HG03097 (cell line): ENCODE measurements at regions not wholly inside any gene's neighbourhood (a gene's known extent, or its start where the extent isn't known, plus 50 kb on each side); places are given as distances from the start of the nearest gene placed in this dataset.
"Not testable (repeated sequence)": the region's sequence is repeated elsewhere in the genome, so short reads cannot be mapped to it uniquely, and the experiment has no call there.

Source experiments
- ATAC-seq: cut with Tn5 transposase; IDR thresholded peaks from one replicate; pipeline ENCODE4 v1.9.1; 2021; ENCODE audit not compliant: unreplicated experiment, low FRiP score

DNA sequence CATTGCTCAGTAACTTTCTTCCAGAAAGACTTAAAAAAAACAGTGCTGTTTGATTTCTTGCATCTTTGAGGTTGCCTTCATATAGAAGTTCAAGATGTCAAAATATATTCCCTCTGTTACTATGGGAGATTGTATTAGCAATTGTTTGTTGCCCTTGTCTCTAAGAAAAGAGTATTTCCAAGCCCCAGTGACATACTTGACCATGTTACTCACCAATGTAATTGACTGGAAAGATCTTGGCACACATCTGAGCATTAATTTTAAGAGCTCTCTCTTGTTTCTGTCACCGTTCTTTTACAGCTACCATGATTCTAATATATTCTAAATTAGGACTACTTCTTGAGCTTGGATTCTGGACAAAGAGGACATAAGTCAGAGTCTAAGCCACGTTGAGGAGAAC lies 902.7 kb upstream of the EPHA5 start:
- ATAC-seq = no peak

DNA sequence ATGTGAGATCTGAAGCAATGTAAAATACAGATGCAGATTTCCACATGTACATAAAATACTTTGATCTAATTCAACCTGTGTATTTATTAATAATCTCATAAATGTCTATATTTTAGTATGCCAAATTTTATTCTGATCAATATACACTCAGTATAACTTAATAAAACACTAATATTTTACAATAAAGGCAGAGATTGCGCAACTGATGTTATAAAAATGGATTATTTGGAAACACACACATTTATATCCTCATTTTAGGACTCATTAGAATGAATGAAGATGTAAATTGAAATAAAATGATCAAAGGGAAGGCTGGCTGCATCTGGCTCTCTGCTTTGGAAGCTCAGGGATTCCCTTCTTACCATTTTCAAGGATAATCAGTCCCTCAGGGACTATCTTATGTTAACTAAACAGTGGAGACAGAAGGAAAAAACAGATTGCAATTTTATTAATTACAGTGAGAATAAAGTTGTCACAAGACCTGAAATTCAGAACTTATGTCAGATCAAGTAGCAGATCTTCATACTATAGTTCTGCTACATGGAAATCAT lies 900.9 kb upstream of the EPHA5 start:
- no peak for ATAC-seq

DNA sequence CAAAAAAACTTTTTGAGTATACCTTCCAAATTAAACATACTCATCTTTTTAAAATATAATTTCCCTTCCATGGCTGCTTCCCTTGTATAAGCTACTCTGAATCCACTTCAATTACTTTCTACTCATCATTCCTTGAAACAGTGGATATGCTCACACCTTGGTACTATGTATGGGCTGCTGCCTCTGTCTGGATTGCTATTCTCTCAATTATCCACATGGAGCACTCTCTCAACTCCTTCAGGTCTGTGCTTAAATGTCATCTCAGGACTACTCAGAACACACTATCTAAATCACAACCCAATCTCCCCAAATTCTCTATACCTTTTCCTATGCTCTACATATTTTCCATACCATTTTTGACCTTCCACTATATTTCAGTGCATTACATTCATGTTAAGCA lies 898.9 kb upstream of the EPHA5 start:
- ATAC-seq = no peak

DNA sequence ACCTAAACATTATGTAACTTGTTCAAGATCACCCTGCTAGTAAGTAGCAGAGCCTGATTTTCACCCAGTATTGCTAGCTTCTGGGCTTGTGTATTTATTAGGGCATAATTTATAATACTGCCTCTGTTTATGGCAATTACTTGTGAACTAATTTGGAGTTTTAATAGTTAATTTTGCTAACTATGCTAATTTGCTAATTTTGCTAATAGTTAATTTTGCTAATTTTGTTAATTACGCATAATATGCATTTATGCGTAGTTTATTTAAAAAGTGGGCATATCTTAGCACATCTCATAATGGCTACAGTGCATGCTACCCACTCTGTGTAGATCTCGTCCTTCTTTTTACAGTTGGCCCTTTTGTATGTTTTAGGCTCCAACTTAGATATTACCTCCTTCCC lies 898.1 kb upstream of the EPHA5 start:
- ATAC-seq = no peak

DNA sequence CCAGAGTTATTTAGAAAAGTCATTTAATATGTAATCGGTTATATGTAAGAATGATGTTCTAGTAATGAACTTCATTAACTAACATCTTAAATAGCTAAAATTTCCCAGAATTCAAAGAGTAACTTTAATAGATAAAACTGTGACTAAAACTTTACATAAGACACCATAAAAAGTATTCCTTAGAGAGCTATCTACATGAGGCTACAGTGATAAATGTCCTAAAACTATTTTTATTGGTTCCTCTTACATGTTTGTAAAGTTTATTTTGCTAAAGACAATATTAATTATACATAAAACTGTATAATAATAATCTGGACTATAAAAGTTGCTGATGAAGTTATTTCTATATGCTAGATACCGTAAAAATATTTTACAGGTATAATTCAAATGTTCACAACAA lies 897.7 kb upstream of the EPHA5 start:
- ATAC-seq = no peak

DNA sequence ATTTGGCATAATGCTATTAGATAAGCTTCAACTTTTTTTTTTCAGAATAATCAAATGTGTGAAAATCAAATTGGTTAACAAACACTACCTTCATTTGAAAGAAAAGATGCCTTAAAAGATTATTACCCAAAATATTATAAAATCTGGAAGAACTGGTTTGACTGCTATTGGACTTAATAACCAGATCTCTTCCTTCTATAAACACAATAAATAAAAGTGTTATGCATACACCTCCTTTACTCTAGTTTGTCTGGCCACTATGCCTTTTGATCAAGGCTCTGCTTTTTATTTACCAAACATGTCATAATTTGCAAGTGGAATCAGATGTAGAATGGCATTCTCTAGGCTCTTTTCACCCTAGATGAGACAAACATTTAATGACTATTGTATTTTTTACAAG lies 897.3 kb upstream of the EPHA5 start:
- no peak for ATAC-seq

DNA sequence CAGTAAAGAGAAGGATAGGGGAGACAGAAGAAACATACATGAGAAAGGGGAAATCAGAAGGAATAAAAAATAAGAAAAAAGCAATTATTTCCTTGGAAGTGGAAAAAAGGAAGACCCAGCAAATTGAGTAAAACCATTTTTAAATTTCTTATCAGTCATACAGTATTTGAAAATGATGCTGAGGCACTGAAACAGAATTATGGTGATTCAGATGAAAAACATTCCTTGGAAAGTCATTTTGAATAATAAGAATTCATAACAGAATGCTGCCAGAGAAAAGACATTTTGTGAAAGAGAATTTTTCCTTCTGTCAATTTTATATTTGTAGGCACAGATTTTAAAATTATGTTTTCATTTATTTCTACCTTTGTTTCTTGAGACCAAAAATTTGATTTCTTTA lies 895.5 kb upstream of the EPHA5 start:
- ATAC-seq = no peak

DNA sequence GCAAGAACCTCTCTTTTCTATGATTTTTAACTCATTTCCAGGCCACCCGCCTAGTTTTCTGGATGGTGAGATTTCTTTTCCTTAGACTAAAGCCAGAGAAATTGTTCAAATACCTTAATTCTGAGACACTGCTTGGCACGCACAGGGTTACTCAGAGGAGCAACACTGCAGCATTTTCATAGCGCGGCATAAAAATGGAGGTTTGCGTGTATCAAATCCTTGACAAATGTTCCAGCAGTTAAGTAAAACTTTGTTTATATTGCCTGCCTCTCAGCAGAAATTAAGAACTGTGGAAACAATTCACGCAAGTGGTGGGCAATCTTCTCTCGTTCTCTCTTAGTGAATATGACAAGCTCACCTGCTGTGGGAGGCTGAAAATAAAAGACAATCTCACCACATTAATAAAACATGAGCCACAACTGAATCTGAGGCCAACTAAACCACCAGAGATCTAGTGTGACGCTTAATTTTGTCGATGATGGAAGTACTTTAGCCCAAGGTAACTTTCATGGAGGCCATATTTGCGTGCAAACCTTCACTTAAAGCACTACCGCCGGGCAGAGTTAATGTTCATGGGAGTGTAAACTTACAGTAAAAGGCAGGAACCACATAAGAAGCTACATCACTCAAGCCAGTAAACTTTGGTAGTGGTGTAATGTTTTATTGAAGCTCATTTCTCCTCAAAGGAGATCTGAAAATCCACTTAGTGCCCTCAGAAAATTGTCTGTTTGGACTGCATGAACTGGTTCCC lies 894.8 kb upstream of the EPHA5 start:
- ATAC-seq = no peak

DNA sequence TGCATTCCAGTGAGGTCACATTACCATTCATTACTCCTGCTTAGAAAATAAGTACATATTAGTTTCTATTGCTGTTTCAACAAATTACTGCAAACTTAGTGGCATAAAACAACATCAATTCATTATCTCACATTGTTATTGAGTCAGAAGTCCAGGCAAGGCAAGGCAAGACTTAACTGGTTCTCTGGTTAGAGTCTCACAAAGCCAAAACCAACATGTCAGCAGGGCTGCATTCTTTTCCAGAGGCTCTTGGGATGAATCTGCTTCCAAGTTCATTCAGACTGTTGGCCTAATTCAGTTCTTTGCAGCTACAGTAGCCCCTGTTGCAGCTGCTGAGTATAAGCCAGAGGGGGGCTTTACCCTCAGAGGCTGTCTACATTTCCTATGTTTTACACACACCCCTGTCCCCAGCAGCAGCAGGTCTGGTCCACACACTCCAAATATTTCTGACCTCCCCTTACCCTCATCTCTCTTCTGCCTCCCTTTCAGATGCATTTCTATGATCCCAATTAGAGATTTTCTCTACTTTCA lies 892.1 kb upstream of the EPHA5 start:
- no peak for ATAC-seq

DNA sequence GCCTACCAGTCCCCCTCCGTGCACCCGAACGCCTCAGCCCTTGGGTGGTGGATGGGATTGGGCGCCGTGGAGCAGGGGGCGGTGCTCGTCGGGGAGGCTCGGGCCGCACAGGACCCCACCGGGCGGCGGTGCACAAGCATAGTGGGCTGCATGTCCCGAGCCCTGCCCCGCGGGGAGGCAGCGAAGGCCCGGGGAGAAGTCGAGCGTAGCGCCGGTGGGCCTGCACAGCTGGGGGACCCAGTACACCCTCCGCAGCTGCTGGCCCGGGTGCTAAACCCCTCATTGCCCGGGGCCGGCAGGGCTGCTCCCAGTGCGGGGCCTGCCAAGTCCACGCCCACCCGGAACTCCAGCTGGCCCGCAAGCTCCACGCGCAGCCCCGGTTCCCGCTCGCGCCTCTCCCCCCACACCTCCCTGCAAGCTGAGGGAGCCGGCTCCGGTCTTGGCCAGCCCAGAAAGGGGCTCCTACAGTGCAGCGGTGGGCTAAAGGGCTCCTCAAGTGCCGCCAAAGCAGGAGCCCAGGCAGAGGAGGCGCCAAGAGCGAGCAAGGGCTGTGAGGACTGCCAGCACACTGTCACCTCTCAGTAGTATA lies 891.3 kb upstream of the EPHA5 start:
- not testable (repeated sequence) for ATAC-seq

DNA sequence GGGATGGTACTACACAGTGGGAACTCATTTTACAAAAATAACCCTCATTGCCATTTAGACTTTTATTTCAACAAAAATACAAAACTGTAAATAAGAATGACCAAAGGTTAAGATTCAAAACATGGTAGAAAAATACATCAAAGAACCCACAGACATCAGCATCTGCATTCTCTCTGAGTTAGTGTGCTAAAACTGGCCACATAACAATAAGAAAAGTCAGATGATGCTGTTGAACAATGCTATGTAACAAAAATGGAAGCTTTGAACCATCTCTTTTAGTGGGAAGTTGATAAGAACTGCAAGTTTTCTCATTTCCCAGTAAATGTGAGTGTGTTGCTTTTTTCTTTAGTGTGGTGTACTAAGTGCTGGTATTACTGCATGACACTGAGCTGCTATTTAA lies 888.4 kb upstream of the EPHA5 start:
- ATAC-seq = no peak

DNA sequence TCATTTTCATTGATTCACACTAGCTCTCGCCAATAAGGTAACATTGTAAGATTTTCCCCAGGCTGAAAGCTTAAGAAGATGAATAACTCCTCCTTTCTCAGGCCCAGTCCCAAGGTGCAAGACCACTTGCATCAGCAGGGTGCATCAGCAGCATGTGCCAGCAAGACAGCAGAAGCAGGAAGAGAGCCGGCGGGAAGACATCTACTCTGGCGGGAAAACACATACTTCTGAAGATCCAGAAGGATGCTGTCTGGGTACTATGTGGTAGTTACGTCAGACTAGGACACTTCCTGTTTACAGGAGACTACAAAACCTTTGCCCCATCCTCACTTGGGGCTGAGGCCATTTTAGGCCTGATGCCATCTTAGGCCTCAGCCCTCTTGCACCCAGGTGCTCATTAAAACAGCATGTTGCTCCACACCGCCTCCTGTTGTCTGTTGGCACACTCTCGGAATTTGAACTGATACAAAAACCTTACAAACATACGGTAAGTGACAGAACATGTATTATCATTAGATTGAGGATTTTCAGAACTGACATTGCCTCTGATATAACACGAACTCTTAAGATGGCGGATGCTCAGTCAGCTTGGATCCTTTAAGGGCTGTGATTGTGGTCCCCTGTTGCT lies 886.5 kb upstream of the EPHA5 start:
- ATAC-seq = no peak

DNA sequence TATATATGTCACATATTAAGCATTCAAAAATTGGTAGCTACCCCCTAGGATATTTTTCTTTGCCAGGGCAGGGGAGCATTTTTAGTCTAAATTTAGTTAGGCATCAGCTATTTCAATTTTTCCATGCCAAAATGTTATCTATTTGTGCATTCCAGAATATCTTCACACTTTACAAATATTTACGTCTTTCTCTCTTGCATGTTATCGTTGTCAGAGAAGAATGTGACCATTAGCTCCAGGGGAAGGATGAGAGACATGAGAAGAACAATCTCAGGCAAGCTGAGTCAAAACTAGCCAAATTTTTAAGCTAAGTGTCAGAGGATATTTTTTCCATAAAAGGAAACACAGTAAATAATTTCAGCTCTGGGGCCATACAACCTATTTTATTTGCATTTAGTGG lies 885.0 kb upstream of the EPHA5 start:
- no peak for ATAC-seq

DNA sequence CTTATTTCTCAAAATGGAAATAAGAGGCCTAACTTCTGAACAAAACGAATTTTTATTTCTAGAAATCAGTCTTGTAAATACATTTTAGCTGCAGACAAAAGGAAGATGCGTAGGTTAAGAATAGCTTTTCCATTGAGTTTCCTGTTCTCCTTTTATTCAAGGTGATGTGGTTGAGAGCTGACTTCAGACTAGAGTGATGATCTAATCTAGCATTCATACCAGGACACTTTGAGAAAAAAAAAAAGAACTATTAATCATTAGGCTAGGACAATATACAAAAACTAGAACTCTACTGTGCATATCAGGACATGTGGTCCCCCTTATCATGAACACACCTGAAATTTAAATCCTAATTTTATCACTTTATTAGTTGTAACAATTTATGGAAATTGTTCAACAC lies 884.5 kb upstream of the EPHA5 start:
- no peak for ATAC-seq

DNA sequence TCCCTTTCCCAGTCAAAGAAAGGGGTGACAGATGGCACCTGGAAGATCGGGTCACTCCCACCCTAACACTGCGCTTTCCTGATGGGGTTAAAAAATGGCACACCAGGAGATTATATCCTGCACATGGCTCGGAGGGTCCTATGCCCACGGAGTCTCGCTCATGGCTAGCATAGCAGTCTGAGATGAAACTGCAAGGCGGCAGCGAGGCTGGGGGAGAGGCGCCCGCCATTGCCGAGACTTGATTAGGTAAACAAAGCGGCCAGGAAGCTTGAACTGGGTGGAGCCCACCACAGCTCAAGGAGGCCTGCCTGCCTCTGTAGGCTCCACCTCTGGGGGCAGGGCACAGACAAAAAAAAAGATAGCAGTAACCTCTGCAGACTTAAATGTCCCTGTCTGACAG lies 875.0 kb upstream of the EPHA5 start:
- not testable (repeated sequence) for ATAC-seq

DNA sequence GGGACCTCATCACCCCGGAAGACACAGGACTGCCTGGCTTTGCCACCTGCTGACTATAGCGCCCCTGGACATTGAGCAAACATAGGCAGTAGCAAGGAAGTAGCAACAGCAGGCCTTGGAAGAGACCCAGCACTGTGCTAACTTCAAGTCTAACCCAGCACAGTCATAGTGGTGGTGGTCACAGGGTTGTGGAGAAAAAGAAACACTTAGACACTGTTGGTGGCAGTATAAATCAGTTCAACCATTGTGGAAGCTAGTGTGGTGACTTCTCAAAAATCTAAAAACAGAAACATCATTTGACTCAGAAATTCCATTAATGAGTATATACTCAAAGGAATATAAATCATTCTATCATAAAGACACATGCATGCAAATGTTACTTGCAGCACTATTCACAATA lies 874.0 kb upstream of the EPHA5 start:
- ATAC-seq = no peak

DNA sequence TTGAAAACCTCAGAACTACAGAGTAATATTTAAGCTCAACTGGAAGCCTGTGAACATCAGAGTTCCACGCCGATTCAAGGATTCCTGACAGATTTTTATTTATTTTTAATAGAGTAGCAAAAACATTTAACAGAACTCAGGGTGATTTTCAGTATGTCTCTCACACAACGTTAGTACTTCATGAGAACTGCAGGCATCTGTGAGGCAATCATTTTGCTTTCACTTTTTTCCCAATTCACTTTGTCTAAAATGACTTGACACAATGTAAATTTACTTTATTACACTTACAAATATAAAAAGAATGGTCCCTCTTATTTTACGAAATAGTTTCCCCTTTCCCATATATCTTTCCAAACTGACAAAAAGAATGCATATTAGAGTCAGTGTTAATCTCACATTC lies 869.5 kb upstream of the EPHA5 start:
- ATAC-seq = no peak

DNA sequence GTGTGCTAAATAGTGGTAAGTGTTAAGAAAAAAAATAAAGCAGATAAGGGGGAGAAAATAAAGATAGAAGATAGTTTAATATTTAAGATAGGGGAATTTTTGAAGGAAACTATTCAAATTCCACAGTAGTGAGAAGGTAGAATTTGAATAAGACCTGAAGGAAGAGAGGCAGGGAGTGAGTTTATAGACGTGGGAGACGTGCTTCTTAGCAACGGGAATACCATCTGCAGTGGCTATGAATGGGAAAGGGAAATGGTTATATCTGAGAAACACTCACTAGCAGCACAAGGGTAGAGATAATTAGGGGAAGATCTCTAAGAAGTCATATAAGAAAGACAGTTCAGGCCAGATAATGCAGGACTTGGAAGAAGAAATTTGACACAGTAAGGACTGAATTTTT lies 854.5 kb upstream of the EPHA5 start:
- no peak for ATAC-seq

DNA sequence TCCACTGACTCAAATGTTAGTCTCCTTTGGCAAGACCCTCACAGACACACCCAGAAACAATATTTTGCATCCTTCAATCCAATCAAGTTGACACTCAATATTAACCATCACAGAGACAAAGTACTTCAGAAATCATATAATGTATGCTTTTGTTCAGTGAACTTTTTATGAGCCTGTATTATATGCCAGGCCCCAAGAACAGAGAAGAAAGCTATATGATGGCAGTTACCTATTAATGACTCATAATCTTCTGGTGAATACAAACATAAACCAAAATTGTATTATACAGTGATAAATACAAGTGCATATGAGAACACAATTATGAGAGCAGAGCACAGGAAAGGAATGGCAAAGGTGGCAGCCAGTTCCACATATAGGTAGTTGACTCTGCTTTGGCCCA lies 852.0 kb upstream of the EPHA5 start:
- no peak for ATAC-seq

DNA sequence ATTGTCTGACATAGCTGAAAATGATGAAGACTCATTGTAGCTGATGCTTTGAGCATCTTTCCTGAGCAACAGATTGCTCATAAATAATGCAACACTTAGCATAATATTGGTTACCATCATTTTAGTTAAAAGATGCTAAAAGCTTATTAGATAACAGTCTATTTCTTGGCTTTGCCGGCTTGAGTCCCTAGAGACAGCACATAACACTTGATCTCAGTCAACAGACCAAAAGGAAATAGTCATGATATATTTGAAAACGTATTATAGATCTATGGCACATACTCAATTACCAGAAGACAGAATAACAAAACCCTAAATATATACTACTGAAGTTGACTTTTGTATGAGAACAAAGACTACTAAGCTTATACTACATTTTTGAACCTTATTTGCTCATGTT lies 846.7 kb upstream of the EPHA5 start:
- ATAC-seq = no peak

DNA sequence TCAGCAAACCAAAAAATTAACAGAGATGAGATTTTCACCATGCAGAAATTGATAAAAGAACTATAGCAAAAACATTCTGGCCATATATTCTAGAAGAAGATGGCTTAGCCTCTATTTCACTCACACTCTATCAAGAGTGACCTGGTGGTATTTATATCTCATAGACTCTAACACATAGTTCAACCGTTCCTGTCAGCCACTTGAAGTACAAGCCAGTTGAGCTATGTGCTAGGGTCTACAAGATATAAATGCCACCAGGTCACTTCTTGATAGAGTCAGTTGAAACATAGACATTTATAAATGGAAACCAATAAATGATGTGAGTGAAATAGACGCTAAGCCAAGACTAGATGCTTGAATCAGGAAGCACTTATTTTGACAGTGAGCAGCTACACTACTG lies 836.7 kb upstream of the EPHA5 start:
- ATAC-seq = no peak

DNA sequence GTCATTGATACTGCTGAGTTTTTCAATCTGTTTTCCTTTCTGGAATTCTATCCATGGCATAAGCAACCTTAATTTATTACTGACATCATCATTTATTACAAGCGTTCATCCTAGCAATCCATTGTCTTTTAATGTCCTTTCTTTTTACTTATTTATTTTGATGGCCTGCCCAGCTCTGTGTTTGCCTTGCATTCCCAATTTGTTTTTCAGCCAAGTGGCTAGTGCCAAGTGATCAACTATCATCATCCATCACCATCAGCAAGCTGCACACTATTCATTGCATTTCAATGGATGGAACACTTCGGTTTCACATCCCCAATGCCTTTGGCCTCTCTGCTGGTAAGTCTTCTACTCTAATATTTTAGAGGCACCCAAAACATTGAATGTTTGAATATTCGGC lies 831.7 kb upstream of the EPHA5 start:
- ATAC-seq = no peak
